Sigmoid colon (tissue), 6 donors: ENCODE measurements at regions not wholly inside any gene's neighbourhood (a gene's known extent, or its start where the extent isn't known, plus 50 kb on each side); places are given as distances from the start of the nearest gene placed in this dataset.

ENCODE experiments used
- DNase-seq: peaks from one replicate; pipeline ENCODE4 v3.0.0-alpha.2; 2019
- H3K27ac ChIP-seq, 4 donors: fragments of 200-600 bp; sonication (generic); one replicate each; pipeline ENCODE4 v1.5.1; 2016 to 2019; ENCODE audit warnings: mild to moderate bottlenecking in 1 of 4
- H3K27me3 ChIP-seq, 3 donors: fragments of 200-600 bp; sonication (generic); one replicate each; pipeline ENCODE4 v1.5.1; 2019; ENCODE audit warnings: mild to moderate bottlenecking in 1 of 3
- H3K36me3 ChIP-seq, 4 donors: fragments of 200-600 bp; sonication (generic); one replicate each; pipeline ENCODE4 v1.5.1; 2016 to 2019
- H3K4me1 ChIP-seq, 4 donors: fragments of 200-600 bp; sonication (generic); one replicate each; pipeline ENCODE4 v1.5.1; 2017 to 2019
- H3K4me3 ChIP-seq, 4 donors: fragments of 200-600 bp; sonication (generic); one replicate each; pipeline ENCODE4 v1.5.1; 2017 to 2019; ENCODE audit warnings: mild to moderate bottlenecking in 2 of 4, moderate library complexity in 1 of 4
- H3K9me3 ChIP-seq, 4 donors: fragments of 200-600 bp in 3 of 4; sonication (generic) in 3 of 4; one replicate each; pipeline versions ENCODE4 v1.5.1 to v1.6.1; 2013 to 2019
- EP300 ChIP-seq, 4 donors: sonication (generic); formaldehyde crosslinking; IDR thresholded peaks; one replicate each; pipeline ENCODE4 v1.6.1; 2017; ENCODE audit warnings: antibody characterized with exemption in 4 of 4
- POLR2A ChIP-seq, 2 donors: fragments of 450-650 bp; IDR thresholded peaks; one replicate each; pipeline ENCODE4 v1.6.1; 2016; ENCODE audit warnings: antibody characterized with exemption in 2 of 2, mild to moderate bottlenecking in 2 of 2, moderate library complexity in 2 of 2
- POLR2AphosphoS5 ChIP-seq, 4 donors: sonication (generic); formaldehyde crosslinking; IDR thresholded peaks; one replicate each; pipeline ENCODE4 v1.6.1; 2017; ENCODE audit warnings: antibody characterized with exemption in 4 of 4
- WGBS, 2 donors: extraction: QIAGEN DNeasy Blood & Tissue Kit; methylation state at CpG; one replicate each; pipeline ENCODE4 v1.1.7; 2013; 5-methylcytosine and 5-hydroxymethylcytosine counted together
- intact Hi-C: fragments of 100-400 bp; cut with DNase I; formaldehyde crosslinking; loops from one replicate; pipeline ENCODE4 v1.15.1; 2023
- TF ChIP-seq, protein P1 (sequence below), 4 experiments: fragments of 450-650 bp in 3 of 4; fragments of 200-600 bp in 1 of 4; IDR thresholded peaks; one replicate each; pipeline ENCODE4 v1.5.1; 2016 to 2019; ENCODE audit warnings: antibody characterized with exemption in 4 of 4, mild to moderate bottlenecking in 3 of 4, moderate library complexity in 2 of 4
- donor health status: healthy with polysubstance abuse.
- donor health status: healthy.

GRCh38 chr16:8374586-8375231, 215.6 kb downstream of the TMEM114 start:
- DNase-seq = no peak
- Histone ChIP-seq H3K27me3 (no peaks in the 10 kb centered on the region), H3K4me1 (no peaks in the 10 kb centered on the region), H3K4me3 (no peak overlapping the region), H3K36me3 (no peaks in the 10 kb centered on the region), H3K9me3 (no peaks in the 10 kb centered on the region), H3K27ac (no peak overlapping the region)
- 84 to 86% methylated on average over 8 of the region's 8 CpGs for WGBS, 2 donors
- intact Hi-C loops = no loop called here
- TF ChIP-seq, protein P1, sequence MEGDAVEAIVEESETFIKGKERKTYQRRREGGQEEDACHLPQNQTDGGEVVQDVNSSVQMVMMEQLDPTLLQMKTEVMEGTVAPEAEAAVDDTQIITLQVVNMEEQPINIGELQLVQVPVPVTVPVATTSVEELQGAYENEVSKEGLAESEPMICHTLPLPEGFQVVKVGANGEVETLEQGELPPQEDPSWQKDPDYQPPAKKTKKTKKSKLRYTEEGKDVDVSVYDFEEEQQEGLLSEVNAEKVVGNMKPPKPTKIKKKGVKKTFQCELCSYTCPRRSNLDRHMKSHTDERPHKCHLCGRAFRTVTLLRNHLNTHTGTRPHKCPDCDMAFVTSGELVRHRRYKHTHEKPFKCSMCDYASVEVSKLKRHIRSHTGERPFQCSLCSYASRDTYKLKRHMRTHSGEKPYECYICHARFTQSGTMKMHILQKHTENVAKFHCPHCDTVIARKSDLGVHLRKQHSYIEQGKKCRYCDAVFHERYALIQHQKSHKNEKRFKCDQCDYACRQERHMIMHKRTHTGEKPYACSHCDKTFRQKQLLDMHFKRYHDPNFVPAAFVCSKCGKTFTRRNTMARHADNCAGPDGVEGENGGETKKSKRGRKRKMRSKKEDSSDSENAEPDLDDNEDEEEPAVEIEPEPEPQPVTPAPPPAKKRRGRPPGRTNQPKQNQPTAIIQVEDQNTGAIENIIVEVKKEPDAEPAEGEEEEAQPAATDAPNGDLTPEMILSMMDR (IDR thresholded peaks at IDR 0.05) = no peak
- no peak for TF ChIP-seq POLR2A (IDR thresholded peaks at IDR 0.05)
- no peak for TF ChIP-seq POLR2AphosphoS5 (IDR thresholded peaks at IDR 0.05)
- TF ChIP-seq EP300 (IDR thresholded peaks at IDR 0.05) = no peak

- TF ChIP-seq EP300 (IDR thresholded peaks at IDR 0.05) = no peak
- TF ChIP-seq, protein P1 (IDR thresholded peaks at IDR 0.05) = no peak
- 71 to 72% methylated on average over 6 of the region's 6 CpGs for WGBS, 2 donors
- H3K27ac ChIP-seq = no peak overlapping the region
- peaks cover 0 to 2% (median 0%) of the 10 kb centered on the region in 4 donors for H3K9me3 ChIP-seq
- no peak for DNase-seq
- no peak overlapping the region for H3K4me3 ChIP-seq
- H3K36me3 ChIP-seq = no peaks in the 10 kb centered on the region
- intact Hi-C loops = no loop called here
- no peaks in the 10 kb centered on the region for H3K27me3 ChIP-seq
- H3K4me1 ChIP-seq = no peaks in the 10 kb centered on the region
These were observed 216.5 kb downstream of the TMEM114 start for GRCh38 chr16:8373676-8374431.

DNA sequence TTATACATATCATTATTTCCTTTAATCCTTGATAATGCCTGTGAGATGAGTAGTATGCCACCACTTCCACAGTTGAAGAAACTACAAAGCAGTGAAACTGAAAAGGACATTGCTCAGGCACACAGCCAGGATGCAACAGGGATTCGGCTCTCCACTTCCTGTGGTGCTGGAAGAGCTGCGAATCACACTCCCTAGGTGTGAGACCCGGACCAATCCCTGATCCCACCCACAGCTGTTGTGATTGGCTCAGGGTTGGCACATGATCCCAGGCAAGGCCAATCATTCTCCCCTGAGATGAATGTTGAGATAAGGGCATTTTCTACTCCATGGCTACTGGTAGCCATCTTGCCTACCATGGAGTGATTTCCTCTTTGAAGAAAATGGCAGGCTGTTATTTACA, 218.2 kb downstream of the TMEM114 start:
- TF ChIP-seq POLR2A (IDR thresholded peaks at IDR 0.05) (no peak), EP300 (IDR thresholded peaks at IDR 0.05) (no peak), POLR2AphosphoS5 (IDR thresholded peaks at IDR 0.05) (no peak)
- TF ChIP-seq, protein P1 (IDR thresholded peaks at IDR 0.05) = no peak
- Histone ChIP-seq H3K4me1 (no peaks in the 10 kb centered on the region), H3K36me3 (no peaks in the 10 kb centered on the region), H3K27ac (no peak overlapping the region), H3K9me3 (peaks cover 0 to 2% (median 0%) of the 10 kb centered on the region in 4 donors), H3K27me3 (no peaks in the 10 kb centered on the region), H3K4me3 (no peak overlapping the region)
- DNase-seq = no peak
- 88 to 92% methylated on average over 3 of the region's 3 CpGs for WGBS, 2 donors
- intact Hi-C loops = no loop called here

GRCh38 chr16:8370374-8371270, 219.7 kb downstream of the TMEM114 start:
- intact Hi-C loops = no loop called here
- DNase-seq = no peak
- WGBS, 2 donors = 68 to 82% methylated on average over 4 of the region's 4 CpGs
- Histone ChIP-seq H3K27ac (no peak overlapping the region), H3K27me3 (no peaks in the 10 kb centered on the region), H3K36me3 (no peaks in the 10 kb centered on the region), H3K4me3 (no peak overlapping the region), H3K4me1 (no peaks in the 10 kb centered on the region), H3K9me3 (peaks cover 0 to 2% (median 0%) of the 10 kb centered on the region in 4 donors)
- TF ChIP-seq POLR2A (IDR thresholded peaks at IDR 0.05) (no peak), EP300 (IDR thresholded peaks at IDR 0.05) (no peak), POLR2AphosphoS5 (IDR thresholded peaks at IDR 0.05) (no peak)
- TF ChIP-seq, protein P1 (IDR thresholded peaks at IDR 0.05) = no peak
